Ecto neural progenitor cell (in vitro differentiated cells): ENCODE measurements at regions not wholly inside any gene's neighbourhood (a gene's known extent, or its start where the extent isn't known, plus 50 kb on each side); places are given as distances from the start of the nearest gene placed in this dataset.
"Not testable (repeated sequence)": the region's sequence is repeated elsewhere in the genome, so short reads cannot be mapped to it uniquely, and the experiment has no call there.

Experiments
- DNase-seq: peaks from one replicate; pipeline ENCODE4 v3.0.0-alpha.2; 2018; ENCODE audit warnings: low spot score

GRCh38 chr1:238364214-238364892 lies 473.6 kb upstream of the ZP4 start:
- DNase-seq: no peak

- no peak for DNase-seq
These were observed 469.8 kb upstream of the ZP4 start for GRCh38 chr1:238360474-238360873.

- no peak for DNase-seq
These were observed 459.7 kb upstream of the ZP4 start for GRCh38 chr1:238350471-238350870.

GRCh38 chr1:238346340-238346739 lies 455.6 kb upstream of the ZP4 start:
- DNase-seq: no peak

GRCh38 chr1:238345837-238346236 lies 455.1 kb upstream of the ZP4 start:
- DNase-seq: no peak

- DNase-seq: no peak
These were observed 453.1 kb upstream of the ZP4 start for GRCh38 chr1:238343852-238344251.

- DNase-seq: no peak
These were observed 450.7 kb upstream of the ZP4 start for GRCh38 chr1:238341395-238341794.

GRCh38 chr1:238340989-238341388 lies 450.3 kb upstream of the ZP4 start:
- DNase-seq: no peak

- DNase-seq: no peak
These were observed 445.8 kb upstream of the ZP4 start for GRCh38 chr1:238336531-238336930.

GRCh38 chr1:238334170-238334569 lies 443.4 kb upstream of the ZP4 start:
- DNase-seq: no peak

GRCh38 chr1:238331557-238331956 lies 440.8 kb upstream of the ZP4 start:
- no peak for DNase-seq

- DNase-seq: no peak
These were observed 438.9 kb upstream of the ZP4 start for GRCh38 chr1:238329671-238330070.

GRCh38 chr1:238327033-238327432 lies 436.3 kb upstream of the ZP4 start:
- not testable (repeated sequence) for DNase-seq

GRCh38 chr1:238326479-238326878 lies 435.8 kb upstream of the ZP4 start:
- DNase-seq: not testable (repeated sequence)

GRCh38 chr1:238324211-238324864 lies 433.6 kb upstream of the ZP4 start:
- no peak for DNase-seq

- no peak for DNase-seq
These were observed 432.8 kb upstream of the ZP4 start for GRCh38 chr1:238323490-238323889.

GRCh38 chr1:238319957-238320356 lies 429.2 kb upstream of the ZP4 start:
- no peak for DNase-seq

GRCh38 chr1:238318294-238319110 lies 427.8 kb upstream of the ZP4 start:
- DNase-seq: no peak

GRCh38 chr1:238312969-238313368 lies 422.2 kb upstream of the ZP4 start:
- no peak for DNase-seq

- DNase-seq: no peak
These were observed 415.7 kb upstream of the ZP4 start for GRCh38 chr1:238306411-238306810.

- DNase-seq: no peak
These were observed 411.9 kb upstream of the ZP4 start for GRCh38 chr1:238302646-238303045.

- no peak for DNase-seq
These were observed 405.6 kb upstream of the ZP4 start for GRCh38 chr1:238296371-238296770.

GRCh38 chr1:238293075-238293474 lies 402.4 kb upstream of the ZP4 start:
- no peak for DNase-seq
